ENCODE measurements at regions not wholly inside any gene's neighbourhood (a gene's known extent, or its start where the extent isn't known, plus 50 kb on each side); places are given as distances from the start of the nearest gene placed in this dataset.

GRCh38 chr9:34830068-34830467 lies 120.1 kb upstream of the CCL21 start:
- TF ChIP-seq CTCF (IDR thresholded peaks at IDR 0.05; ENCODE audit: low read depth, low read length): no peak
- H3K4me3 ChIP-seq (ENCODE audit: low read depth, low read length): no peak overlapping the region
- no peak for DNase-seq (ENCODE audit: low read depth, low spot score)
- in situ Hi-C loops (cut with HindIII; ENCODE audit: low sequenced_read_pairs): no loop called here

- H3K4me3 ChIP-seq (ENCODE audit: low read depth, low read length): no peak overlapping the region
- in situ Hi-C loops (cut with HindIII; ENCODE audit: low sequenced_read_pairs): no loop called here
- no peak for TF ChIP-seq CTCF (IDR thresholded peaks at IDR 0.05; ENCODE audit: low read depth, low read length)
- DNase-seq (ENCODE audit: low read depth, low spot score): no peak
Observed at GRCh38 chr9:34826999-34827538, 117.1 kb upstream of the CCL21 start.

GRCh38 chr9:34825775-34826174 lies 115.8 kb upstream of the CCL21 start:
- no peak overlapping the region for H3K4me3 ChIP-seq (ENCODE audit: low read depth, low read length)
- in situ Hi-C loops (cut with HindIII; ENCODE audit: low sequenced_read_pairs): no loop called here
- no peak for DNase-seq (ENCODE audit: low read depth, low spot score)
- no peak for TF ChIP-seq CTCF (IDR thresholded peaks at IDR 0.05; ENCODE audit: low read depth, low read length)

DNA sequence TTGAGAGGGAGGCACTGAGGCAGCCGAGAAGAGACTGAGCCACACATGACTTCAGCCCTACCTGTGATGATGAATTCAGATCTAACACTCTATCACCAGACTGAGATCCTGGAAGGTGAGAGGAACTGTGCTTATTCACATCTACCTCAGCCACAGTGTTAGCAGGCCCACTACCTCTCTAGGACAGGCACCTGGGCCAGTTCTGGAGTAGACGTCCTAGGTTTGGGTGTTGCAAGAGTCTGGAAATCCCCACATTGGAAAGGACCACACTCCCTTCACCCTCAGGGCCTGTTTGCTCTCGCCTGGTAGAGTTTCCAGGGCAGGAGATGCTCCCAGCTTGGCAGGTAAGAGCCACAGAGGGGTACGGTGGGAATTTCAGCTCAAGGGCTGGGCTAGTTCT lies 113.8 kb upstream of the CCL21 start:
- H3K4me3 ChIP-seq (ENCODE audit: low read depth, low read length): no peak overlapping the region
- no peak for DNase-seq (ENCODE audit: low read depth, low spot score)
- no peak for TF ChIP-seq CTCF (IDR thresholded peaks at IDR 0.05; ENCODE audit: low read depth, low read length)
- in situ Hi-C loops (cut with HindIII; ENCODE audit: low sequenced_read_pairs): no loop called here

GRCh38 chr9:34810187-34810524 lies 100.2 kb upstream of the CCL21 start:
- no peak for TF ChIP-seq CTCF (IDR thresholded peaks at IDR 0.05; ENCODE audit: low read depth, low read length)
- in situ Hi-C loops (cut with HindIII; ENCODE audit: low sequenced_read_pairs): no loop called here
- H3K4me3 ChIP-seq (ENCODE audit: low read depth, low read length): no peak overlapping the region
- DNase-seq (ENCODE audit: low read depth, low spot score): no peak

GRCh38 chr9:34809504-34810186 lies 99.7 kb upstream of the CCL21 start:
- DNase-seq (ENCODE audit: low read depth, low spot score): no peak
- in situ Hi-C loops (cut with HindIII; ENCODE audit: low sequenced_read_pairs): no loop called here
- no peak overlapping the region for H3K4me3 ChIP-seq (ENCODE audit: low read depth, low read length)
- TF ChIP-seq CTCF (IDR thresholded peaks at IDR 0.05; ENCODE audit: low read depth, low read length): peak; percentile 44
